A549 (cell line): ENCODE measurements at regions not wholly inside any gene's neighbourhood (a gene's known extent, or its start where the extent isn't known, plus 50 kb on each side); places are given as distances from the start of the nearest gene placed in this dataset.

ENCODE experiments used
- ATAC-seq, 2 experiments: fragments of 200-7000 bp in 1 of 2; fragments of >200 bp in 1 of 2; cut with Nextera tagmentation in 1 of 2; cut with Tn5 transposase in 1 of 2; 3 replicates each; pipeline versions ENCODE4 v1.8.0 to v1.9.1; 2018 to 2020; ENCODE audit warnings: mild to moderate bottlenecking in 1 of 2, moderate library complexity in 1 of 2
- CTCF ChIA-PET: fragments of 300-600 bp; sonication (Branson Sonifier 250); formaldehyde crosslinking; extraction: SDS; loops from one replicate; lab custom pipeline; 2021; ENCODE audit warnings: antibody characterized with exemption, inconsistent platforms; lab: Yijun Ruan, JAX
- POLR2A ChIA-PET: fragments of 350-600 bp; formaldehyde crosslinking; extraction: SDS; loops from one replicate; lab custom pipeline; 2021; ENCODE audit warnings: antibody characterized with exemption, inconsistent platforms; lab: Yijun Ruan, JAX
- DNase-seq, 2 experiments: peaks; one replicate each; pipeline versions ENCODE4 v3.0.0 to v3.0.0-alpha.2; 2011 to 2016; ENCODE audit warnings: low read depth in 1 of 2, low spot score in 1 of 2
- FAIRE-seq: peaks from 2 replicates; lab custom pipeline; 2011; peaks lifted over from hg19 to GRCh38; lab: Jason Lieb, UNC
- H3K27ac ChIP-seq, 2 experiments: fragments of >200 bp; sonication (Bioruptor Twin); formaldehyde crosslinking; 3 replicates each; pipeline ENCODE4 v1.5.1; 2016 to 2017
- H3K4me1 ChIP-seq: fragments of >200 bp; sonication (Bioruptor Twin); formaldehyde crosslinking; 3 replicates; pipeline ENCODE4 v1.6.1; 2016
- H3K4me2 ChIP-seq: fragments of >200 bp; sonication (Bioruptor Twin); formaldehyde crosslinking; 3 replicates; pipeline ENCODE4 v1.6.1; 2016
- H3K4me3 ChIP-seq: fragments of >200 bp; sonication (Bioruptor Twin); formaldehyde crosslinking; 3 replicates; pipeline ENCODE4 v1.5.1; 2016
- H3K9me3 ChIP-seq: fragments of >200 bp; sonication (Bioruptor Twin); formaldehyde crosslinking; 3 replicates; pipeline ENCODE4 v1.6.1; 2016
- ATOH8 ChIP-seq: fragments of 250-450 bp; sonication (Bioruptor Pico); IDR thresholded peaks from 2 replicates; pipeline ENCODE4 v1.5.0; 2020; ENCODE audit warnings: low read depth, mild to moderate bottlenecking, moderate library complexity
- BHLHE40 ChIP-seq: IDR thresholded peaks from 2 replicates; pipeline ENCODE4 v1.6.1; 2012; ENCODE audit warnings: low read depth, low read length, inconsistent platforms
- EHF ChIP-seq: fragments of 250-450 bp; sonication (Bioruptor Pico); IDR thresholded peaks from 2 replicates; pipeline ENCODE4 v1.5.0; 2020; ENCODE audit warnings: mild to moderate bottlenecking
- EP300 ChIP-seq, 2 experiments: fragments of >200 bp; sonication (Bioruptor Twin); formaldehyde crosslinking; IDR thresholded peaks; 2 replicates in 1 of 2; 3 replicates in 1 of 2; pipeline ENCODE4 v1.6.1; 2016 to 2017
- FOSL2 ChIP-seq, 2 experiments: fragments of 450-650 bp in 1 of 2; fragments of >200 bp in 1 of 2; sonication (Bioruptor Twin) in 1 of 2; formaldehyde crosslinking; IDR thresholded peaks; 2 replicates each; pipeline versions ENCODE4 v1.5.0 to v1.6.1; 2016 to 2020; ENCODE audit warnings: mild to moderate bottlenecking in 1 of 2, moderate library complexity in 1 of 2
- GATA3 ChIP-seq: IDR thresholded peaks from 2 replicates; pipeline ENCODE4 v1.6.1; 2012; ENCODE audit warnings: borderline replicate concordance
- HMGXB4 ChIP-seq: fragments of 250-450 bp; sonication (Bioruptor Pico); IDR thresholded peaks from 2 replicates; pipeline ENCODE4 v1.5.0; 2021; ENCODE audit warnings: mild to moderate bottlenecking, moderate library complexity, borderline replicate concordance
- HOXB13 ChIP-seq: fragments of 250-450 bp; sonication (Bioruptor Pico); IDR thresholded peaks from 2 replicates; pipeline ENCODE4 v1.5.0; 2020; ENCODE audit warnings: low read depth, mild to moderate bottlenecking, moderate library complexity
- KDM1A ChIP-seq: fragments of 200-600 bp; sonication (generic); IDR thresholded peaks from 2 replicates; pipeline ENCODE4 v1.6.1; 2016; ENCODE audit warnings: low read depth, mild to moderate bottlenecking
- KDM5A ChIP-seq: fragments of 200-600 bp; sonication (generic); IDR thresholded peaks from 2 replicates; pipeline ENCODE4 v1.6.1; 2016; ENCODE audit warnings: antibody characterized with exemption, mild to moderate bottlenecking
- MAFK ChIP-seq: fragments of 450-650 bp; IDR thresholded peaks from 2 replicates; pipeline ENCODE4 v1.6.1; 2014; ENCODE audit not compliant: partially characterized antibody
- MAZ ChIP-seq: fragments of 150-350 bp; IDR thresholded peaks from 2 replicates; pipeline ENCODE4 v1.6.1; 2014; ENCODE audit warnings: antibody characterized with exemption, low read depth, low read length, borderline replicate concordance
- NFE2L2 ChIP-seq: fragments of 150-350 bp; conservative IDR thresholded peaks from 2 replicates; pipeline ENCODE4 v1.6.1; 2014; ENCODE audit warnings: low read length
- POLR2AphosphoS2 ChIP-seq: conservative IDR thresholded peaks from 2 replicates; pipeline ENCODE4 v1.6.1; 2012; ENCODE audit warnings: low read length, improper control_type of control experiment, inconsistent platforms
- REST ChIP-seq: fragments of 200-600 bp; sonication (generic); IDR thresholded peaks from 2 replicates; pipeline ENCODE4 v1.6.1; 2016; ENCODE audit warnings: antibody characterized with exemption, mild to moderate bottlenecking, moderate library complexity
- RFX5 ChIP-seq: fragments of 450-650 bp; IDR thresholded peaks from 2 replicates; pipeline ENCODE4 v1.7.1; 2014; ENCODE audit warnings: antibody characterized with exemption, mild to moderate bottlenecking, moderate library complexity
- SREBF2 ChIP-seq: fragments of 450-650 bp; IDR thresholded peaks from 2 replicates; pipeline ENCODE4 v1.6.1; 2014; ENCODE audit warnings: mild to moderate bottlenecking, moderate library complexity
- TP53 ChIP-seq: fragments of 250-450 bp; sonication (Bioruptor Pico); IDR thresholded peaks from 2 replicates; pipeline ENCODE4 v1.5.0; 2021; ENCODE audit warnings: mild to moderate bottlenecking, moderate library complexity
- USF2 ChIP-seq: fragments of 450-650 bp; IDR thresholded peaks from 2 replicates; pipeline ENCODE4 v1.6.1; 2014; ENCODE audit warnings: antibody characterized with exemption
- ZNF302 ChIP-seq: fragments of 250-450 bp; sonication (Bioruptor Pico); IDR thresholded peaks from 2 replicates; pipeline ENCODE4 v1.9.0; 2021; ENCODE audit warnings: inconsistent platforms, mild to moderate bottlenecking, moderate library complexity
- WGBS: methylation state at CpG from one replicate; pipeline ENCODE4 v1.1.6; 2017; ENCODE audit errors: missing lambda C conversion rate; 5-methylcytosine and 5-hydroxymethylcytosine counted together

GRCh38 chr5:59992206-59992605 lies 98.7 kb upstream of the PDE4D start:
- H3K4me2 ChIP-seq, result no peak overlapping the region
- WGBS, result 30% methylated on average over 3 of the region's 3 CpGs
- no peak for FAIRE-seq
- H3K4me1 ChIP-seq, result no peaks in the 10 kb centered on the region
- H3K4me3 ChIP-seq, result no peak overlapping the region
- POLR2A ChIA-PET, result no interaction called here
- ATAC-seq, result no peak
- DNase-seq, result no peak
- TF ChIP-seq BHLHE40, result no peak
- no peak for TF ChIP-seq EP300 (IDR thresholded peaks at IDR 0.05)
- no peak for TF ChIP-seq MAZ
- TF ChIP-seq KDM5A, result no peak
- TF ChIP-seq NFE2L2, result no peak
- no peak for TF ChIP-seq SREBF2
- no peak for TF ChIP-seq HOXB13 (CRISPR knock-in tag)
- no peak for TF ChIP-seq MAFK
- no peak for TF ChIP-seq HMGXB4 (CRISPR knock-in tag)
- TF ChIP-seq EHF (CRISPR knock-in tag), result no peak
- TF ChIP-seq, all 56 proteins: peak for 0
- H3K27ac ChIP-seq, result no peak overlapping the region
- no peaks in the 10 kb centered on the region for H3K9me3 ChIP-seq
- CTCF ChIA-PET, result interaction anchor here (0.9 kb wide), 1 partner anchor 16 kb away, joined by 4 read pairs; no protein-coding TSS in a partner anchor

GRCh38 chr5:59988396-59988795 lies 94.9 kb upstream of the PDE4D start:
- POLR2A ChIA-PET, result no interaction called here
- ATAC-seq (no peak), FAIRE-seq (no peak), DNase-seq (no peak)
- Histone ChIP-seq H3K4me1 (no peaks in the 10 kb centered on the region), H3K9me3 (no peaks in the 10 kb centered on the region), H3K27ac (no peak overlapping the region), H3K4me3 (no peak overlapping the region), H3K4me2 (no peak overlapping the region)
- TF ChIP-seq MAZ (no peak), USF2 (no peak), ATOH8 (CRISPR knock-in tag) (no peak), FOSL2 (IDR thresholded peaks at IDR 0.05) (no peak), FOSL2 (CRISPR knock-in tag; IDR thresholded peaks at IDR 0.05) (no peak), POLR2AphosphoS2 (no peak), REST (no peak), HMGXB4 (CRISPR knock-in tag) (no peak), KDM1A (no peak), GATA3 (no peak), ZNF302 (CRISPR knock-in tag) (no peak), RFX5 (no peak), TP53 (CRISPR knock-in tag) (no peak), EHF (CRISPR knock-in tag) (no peak)
- WGBS, result 54% methylated on average over 7 of the region's 7 CpGs
- CTCF ChIA-PET, result no interaction called here
